GM11168 (cell line): ENCODE measurements at regions not wholly inside any gene's neighbourhood (a gene's known extent, or its start where the extent isn't known, plus 50 kb on each side); places are given as distances from the start of the nearest gene placed in this dataset.
"Not testable (repeated sequence)": the region's sequence is repeated elsewhere in the genome, so short reads cannot be mapped to it uniquely, and the experiment has no call there.

Source experiments
- in situ Hi-C: fragments of 300-500 bp; cut with MboI; formaldehyde crosslinking; loops from one replicate; pipeline ENCODE4 v1.12.0; 2022; ENCODE audit warnings: low sequenced_read_pairs; ENCODE audit not compliant: unreplicated experiment

DNA sequence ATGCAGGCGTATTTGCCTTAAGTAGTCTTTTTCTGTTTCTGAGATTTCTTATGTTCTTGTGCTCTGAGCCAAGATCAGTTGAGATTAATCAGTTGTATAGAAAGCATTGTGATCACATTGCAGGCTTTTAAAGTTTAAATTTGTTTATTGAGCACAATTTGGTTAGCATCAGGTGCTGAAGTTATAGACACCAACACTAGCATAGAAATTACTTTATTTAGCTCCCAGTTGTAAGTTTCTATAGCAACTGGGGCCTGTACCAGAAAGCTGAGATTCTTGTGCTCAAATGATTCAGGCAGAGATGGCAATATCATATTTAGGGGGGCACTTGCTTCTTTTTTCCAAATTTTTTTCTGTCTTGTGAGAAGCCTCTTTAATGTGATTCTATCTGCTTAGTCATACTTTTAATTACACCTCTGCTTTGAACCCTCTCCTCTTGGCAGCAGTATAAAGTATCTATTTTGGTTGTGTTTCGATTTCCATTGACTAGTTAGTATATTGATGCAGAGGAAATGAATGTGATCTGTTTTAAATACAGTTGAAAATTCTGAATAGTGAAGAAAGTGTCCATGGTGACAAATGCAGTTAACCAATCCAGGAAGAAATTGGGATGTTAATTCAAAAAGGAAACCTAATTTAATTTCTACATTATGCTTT is 241.7 kb upstream of the GBE1 start:
- in situ Hi-C loops = no loop called here

DNA sequence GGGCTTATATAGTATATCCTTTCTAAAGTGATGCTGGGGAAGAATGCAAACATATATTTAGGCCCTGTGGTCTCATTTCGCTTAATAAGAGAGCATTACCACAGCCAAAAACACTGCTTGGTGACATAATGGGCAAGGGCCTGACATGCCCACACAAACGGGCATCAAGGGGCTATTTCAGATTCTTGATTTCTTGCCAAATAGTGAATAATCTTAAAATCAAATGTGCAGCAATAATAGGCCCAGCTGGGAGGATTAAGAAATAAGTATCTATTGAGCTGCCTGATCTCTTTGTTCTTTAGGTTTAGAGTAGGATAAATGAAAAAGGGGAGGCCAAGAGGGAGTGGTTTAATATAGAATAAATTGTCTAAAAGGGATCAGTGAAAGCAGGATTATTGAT is 241.0 kb upstream of the GBE1 start:
- in situ Hi-C loops = no loop called here

DNA sequence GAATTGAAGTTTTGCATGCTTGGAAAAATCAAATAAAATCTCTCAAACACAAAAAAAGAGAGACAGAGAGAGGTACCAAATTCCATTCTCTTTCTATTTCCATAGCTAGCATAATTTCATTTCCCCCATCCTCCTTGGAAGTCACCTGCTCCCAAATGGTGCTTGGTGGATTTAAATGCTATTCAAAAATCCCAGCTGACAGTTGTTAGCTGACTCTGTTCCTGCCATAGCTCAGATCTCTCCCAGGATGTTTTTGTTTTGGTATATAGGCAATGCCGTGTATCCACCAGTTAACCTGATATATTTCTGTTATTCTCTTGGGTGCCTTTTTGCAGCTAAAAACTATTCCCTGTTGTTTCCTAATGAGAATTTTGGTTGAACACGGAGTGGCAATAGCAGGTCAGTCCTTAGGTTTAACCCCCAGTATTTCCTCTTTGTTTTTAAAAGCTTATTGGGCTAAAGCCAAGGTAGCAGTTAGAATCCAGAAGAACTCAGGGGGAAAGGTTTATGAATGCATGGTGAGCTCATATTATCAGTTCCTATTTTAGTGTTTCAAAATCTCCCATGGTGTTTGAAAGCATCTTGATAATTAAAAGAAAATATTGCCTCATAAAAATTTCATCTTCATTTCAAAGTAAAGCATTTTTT is 240.0 kb upstream of the GBE1 start:
- in situ Hi-C loops = no loop called here

DNA sequence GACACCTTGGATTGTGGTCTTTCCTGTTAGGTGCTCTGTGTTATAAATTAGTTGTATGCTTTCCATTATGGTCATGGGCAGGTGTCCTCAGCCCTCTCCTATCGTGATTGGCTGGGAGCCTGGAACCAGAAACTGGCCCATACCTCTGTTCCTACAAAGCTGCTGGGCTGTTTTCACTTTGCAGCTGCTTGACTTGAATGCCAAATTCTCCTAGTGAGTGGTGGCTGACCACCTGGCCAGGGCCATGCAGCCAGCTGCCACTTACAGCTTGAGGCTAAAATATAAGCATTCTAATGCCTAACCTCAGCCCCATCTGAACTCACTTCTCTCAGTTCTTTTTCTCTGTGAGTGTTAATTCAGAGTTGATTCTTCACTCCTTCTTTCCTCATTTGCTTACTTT is 239.3 kb upstream of the GBE1 start:
- in situ Hi-C loops = no loop called here

DNA sequence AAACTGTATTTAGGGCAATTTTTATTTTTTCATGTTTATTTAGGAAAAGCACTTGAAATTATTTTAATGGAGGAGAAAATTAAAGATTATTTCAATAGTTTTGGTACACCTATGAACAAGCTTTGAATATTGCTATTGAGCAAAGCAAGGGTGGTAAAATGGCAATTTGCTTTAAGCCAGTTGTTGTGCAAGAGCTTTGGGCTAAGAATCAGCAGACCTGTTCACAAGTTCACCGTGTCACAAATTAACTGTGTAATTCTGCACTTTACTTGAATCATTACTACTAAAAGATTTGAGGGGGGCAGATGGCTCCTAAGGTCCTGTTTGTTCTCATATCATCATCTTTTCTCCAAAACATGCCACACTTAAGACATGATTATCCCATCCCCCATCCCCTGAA is 238.9 kb upstream of the GBE1 start:
- in situ Hi-C loops = no loop called here

DNA sequence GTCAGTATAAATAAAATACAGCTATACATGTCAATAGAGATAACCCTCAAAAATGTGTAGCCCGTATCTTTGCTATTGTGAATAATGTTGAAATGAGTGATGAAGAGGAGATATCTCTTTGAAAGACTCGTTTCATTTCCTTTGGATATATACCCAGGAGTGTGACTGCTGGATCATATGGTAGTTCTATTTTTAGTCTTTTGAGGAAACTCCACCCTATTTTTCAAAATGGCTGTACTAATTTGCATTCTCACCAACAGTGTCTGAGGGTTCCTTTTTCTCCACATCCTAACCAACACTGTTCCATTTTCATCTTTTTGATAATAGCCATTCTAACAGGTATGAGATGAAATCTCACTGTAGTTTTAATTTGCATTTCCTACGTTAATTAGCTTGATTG is 237.5 kb upstream of the GBE1 start:
- in situ Hi-C loops = no loop called here

GRCh38 chr3:81998139-81998755 is 236.8 kb upstream of the GBE1 start:
- in situ Hi-C loops = no loop called here

DNA sequence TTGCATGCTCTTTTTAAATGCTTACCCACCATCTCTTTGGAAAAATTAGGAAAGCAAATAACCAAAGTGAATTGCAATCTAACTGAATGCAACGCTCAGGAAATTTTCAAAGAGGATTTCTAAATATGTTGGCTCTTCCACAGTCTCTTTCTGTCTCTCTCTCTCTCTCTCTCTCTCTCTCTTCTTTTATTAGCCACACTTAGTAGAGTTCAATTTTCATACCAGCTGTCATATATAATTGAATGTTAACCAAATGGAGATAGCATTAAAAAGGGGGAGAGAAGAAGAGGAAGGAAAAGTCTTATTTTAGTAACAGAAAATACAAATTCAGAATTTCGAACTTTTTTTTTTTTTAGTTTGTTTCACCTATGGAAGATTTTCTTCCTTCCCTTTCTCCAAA is 235.9 kb upstream of the GBE1 start:
- in situ Hi-C loops = no loop called here

- in situ Hi-C loops = no loop called here
Measured at GRCh38 chr3:81995329-81995728, 233.9 kb upstream of the GBE1 start.

DNA sequence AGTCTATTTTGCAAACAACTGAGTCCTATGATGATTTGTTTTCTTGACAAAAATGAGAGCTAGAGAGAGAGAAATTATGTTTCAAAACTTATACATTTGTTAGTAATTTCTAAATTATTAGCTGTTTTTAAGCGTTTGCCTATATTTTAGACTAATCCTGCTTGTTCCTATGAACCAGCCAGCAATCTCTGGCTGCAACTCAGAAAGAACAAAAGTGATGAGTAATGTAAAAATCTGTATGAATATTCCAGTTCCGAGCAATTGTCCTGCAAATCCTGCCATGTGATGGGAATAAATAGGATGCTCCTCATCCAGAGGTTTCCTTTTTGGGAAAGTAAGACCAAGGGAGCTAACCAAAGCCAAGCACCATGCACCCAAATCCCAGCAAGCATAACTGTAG is 228.3 kb upstream of the GBE1 start:
- in situ Hi-C loops = no loop called here

GRCh38 chr3:81989274-81989673 is 227.8 kb upstream of the GBE1 start:
- in situ Hi-C loops = no loop called here

DNA sequence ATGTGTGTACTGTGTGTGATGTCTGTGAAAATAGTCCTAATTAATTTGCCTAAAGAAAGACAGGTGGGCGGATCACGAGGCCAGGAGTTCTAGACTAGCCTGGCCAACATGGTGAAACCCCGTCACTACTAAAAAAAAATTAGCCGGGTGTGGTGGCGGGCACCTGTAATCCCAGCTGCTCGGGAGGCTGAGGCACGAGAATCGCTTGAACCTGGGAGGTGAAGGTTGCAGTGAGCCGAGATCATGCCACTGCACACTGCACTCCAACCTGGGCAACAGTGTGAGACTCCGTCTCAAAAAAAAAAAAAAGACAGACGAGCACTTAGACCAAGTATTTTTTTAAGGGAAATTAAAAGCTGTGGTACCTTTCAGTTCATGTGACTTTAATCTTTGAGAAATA is 226.0 kb upstream of the GBE1 start:
- in situ Hi-C loops = not testable (repeated sequence)

DNA sequence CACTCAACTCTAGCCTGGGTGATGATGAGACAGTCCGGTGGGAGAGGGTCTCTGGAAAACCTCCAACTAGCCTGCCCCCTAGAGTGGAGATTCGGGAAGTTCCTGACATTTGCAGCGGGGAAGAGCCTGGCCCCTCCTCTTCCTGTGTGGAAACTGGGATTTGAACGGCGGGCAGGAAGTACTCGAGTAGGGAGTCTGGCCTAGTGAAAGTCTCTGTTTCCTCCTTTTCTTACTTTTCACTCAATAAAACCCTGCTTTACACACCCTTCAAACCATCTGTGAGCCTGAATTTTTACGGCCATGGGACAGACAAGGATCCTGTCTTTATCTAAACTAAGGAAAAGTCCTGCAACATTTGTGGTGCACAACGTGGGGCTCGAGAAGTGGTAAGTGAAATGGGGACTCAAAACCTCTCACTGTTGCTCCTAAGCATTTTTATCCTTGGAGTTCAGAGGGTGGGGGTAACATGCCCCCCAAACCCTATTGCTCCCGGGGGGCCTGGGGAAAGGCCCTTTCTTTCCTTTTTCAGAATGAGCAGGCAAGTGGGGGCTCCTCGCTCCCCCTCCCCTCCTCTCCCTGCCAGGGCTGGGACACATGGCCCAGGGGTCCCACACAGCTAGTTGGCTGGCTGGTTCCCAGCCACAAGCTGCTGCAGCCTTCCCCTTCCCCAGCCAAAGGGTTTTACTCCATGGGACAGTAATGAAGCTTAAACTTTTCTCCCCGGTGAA is 224.7 kb upstream of the GBE1 start:
- in situ Hi-C loops = no loop called here

GRCh38 chr3:81983382-81983781 is 221.9 kb upstream of the GBE1 start:
- in situ Hi-C loops = no loop called here

DNA sequence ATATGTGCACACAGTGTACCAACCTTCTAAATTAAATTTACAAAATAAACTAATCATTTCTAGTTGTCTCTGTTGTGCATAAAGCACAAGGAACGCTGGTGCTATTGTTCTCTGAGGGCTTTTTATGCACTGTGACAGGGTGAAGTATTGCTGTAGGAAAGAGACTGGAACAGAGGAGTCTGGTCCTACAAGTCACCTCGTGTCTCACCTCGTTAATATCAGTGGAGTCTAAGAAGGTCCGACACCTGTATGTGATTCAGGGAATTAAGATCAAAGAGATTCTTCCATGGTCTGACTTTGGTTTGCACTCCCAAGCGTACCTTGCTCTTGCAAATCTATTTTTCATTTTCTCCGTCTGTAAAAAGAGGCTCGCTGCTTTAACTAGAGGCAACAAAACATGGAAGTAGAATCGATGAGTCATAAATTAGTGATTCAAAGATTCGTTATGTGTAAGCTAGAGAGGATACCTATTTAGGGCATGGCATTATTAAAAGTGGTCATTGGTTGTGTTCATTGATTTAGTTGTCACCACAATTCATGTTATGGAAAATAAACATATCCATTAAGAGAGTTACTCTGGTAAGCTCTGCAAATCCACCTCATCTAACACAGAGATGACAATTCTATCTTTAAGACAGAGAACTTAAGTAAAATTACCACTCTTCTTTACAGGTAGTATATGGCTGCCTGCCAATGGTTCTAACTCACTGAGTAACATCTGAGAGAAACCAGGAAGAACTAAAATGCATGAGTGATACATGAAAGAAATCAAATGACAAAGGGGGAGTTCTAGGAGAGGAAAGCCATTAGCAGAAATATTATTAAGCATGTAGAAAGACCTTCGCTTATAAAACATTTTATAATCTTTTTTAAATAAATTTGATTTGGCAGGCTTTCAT is 219.4 kb upstream of the GBE1 start:
- in situ Hi-C loops = no loop called here

DNA sequence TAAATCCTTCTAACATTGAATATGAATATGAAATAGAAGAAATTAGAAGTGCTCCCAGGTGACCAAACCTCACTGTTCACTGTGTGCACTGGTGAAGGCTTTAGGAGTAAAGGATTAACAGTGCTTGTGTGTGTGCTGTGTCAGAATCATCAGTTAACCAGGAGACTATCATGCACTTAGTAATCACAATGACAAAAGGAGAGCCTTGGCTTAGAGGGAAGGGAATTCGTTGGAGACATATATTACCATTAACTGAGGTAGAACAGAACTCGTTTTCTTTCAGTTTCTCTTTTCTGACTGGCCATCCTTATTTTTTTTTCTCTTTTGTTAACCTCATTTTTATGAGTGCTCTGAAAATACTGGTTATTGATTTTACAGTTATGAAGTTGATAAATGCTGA is 213.3 kb upstream of the GBE1 start:
- in situ Hi-C loops = no loop called here

DNA sequence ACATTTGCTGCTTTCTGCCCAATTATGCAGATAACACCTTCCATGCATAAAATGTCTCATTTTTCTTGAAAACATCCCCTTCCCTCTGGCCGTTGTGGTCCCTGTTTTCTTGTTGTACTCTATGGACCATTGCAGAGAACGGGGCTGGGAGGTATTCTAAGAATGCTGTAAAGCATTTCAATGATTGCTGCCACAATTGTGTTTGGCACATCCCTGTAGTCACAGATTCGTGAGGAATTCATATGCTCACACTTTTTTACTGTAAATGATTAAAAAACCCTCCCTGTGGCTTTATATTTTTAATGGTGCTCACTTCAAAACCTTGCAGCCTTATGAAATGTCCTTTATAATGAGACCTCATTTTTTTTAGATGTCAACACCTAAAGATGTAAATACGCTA is 207.2 kb upstream of the GBE1 start:
- in situ Hi-C loops = no loop called here

- in situ Hi-C loops = no loop called here
Measured at GRCh38 chr3:81967393-81967792, 205.9 kb upstream of the GBE1 start.

- in situ Hi-C loops = no loop called here
Measured at GRCh38 chr3:81965696-81966095, 204.3 kb upstream of the GBE1 start.

- in situ Hi-C loops = no loop called here
Measured at GRCh38 chr3:81962396-81962795, 201.0 kb upstream of the GBE1 start.
